Vagina (tissue), 2 donors: ENCODE measurements at regions not wholly inside any gene's neighbourhood (a gene's known extent, or its start where the extent isn't known, plus 50 kb on each side); places are given as distances from the start of the nearest gene placed in this dataset.

ENCODE experiments used
- CTCF ChIP-seq, 3 experiments: fragments of 450-650 bp in 2 of 3; fragments of 200-600 bp in 1 of 3; sonication (generic) in 1 of 3; IDR thresholded peaks; one replicate each; pipeline ENCODE4 v1.5.1; 2017 to 2019; ENCODE audit warnings: antibody characterized with exemption in 3 of 3, mild to moderate bottlenecking in 2 of 3, moderate library complexity in 2 of 3
- POLR2AphosphoS5 ChIP-seq, 2 donors: sonication (generic); formaldehyde crosslinking; IDR thresholded peaks; one replicate each; pipeline ENCODE4 v1.9.0; 2017; ENCODE audit warnings: antibody characterized with exemption in 2 of 2, mild to moderate bottlenecking in 2 of 2, low read depth in 1 of 2; ENCODE audit not compliant: insufficient read depth in 1 of 2

- no peak for TF ChIP-seq POLR2AphosphoS5 (IDR thresholded peaks at IDR 0.05; ENCODE audit: insufficient read depth in 1 of 2, low read depth in 1 of 2)
- TF ChIP-seq CTCF (IDR thresholded peaks at IDR 0.05): no peak
Observed at GRCh38 chr6:4295058-4295782, 159.8 kb upstream of the ECI2 start.
